K562 (cell line): ENCODE measurements at regions not wholly inside any gene's neighbourhood (a gene's known extent, or its start where the extent isn't known, plus 50 kb on each side); places are given as distances from the start of the nearest gene placed in this dataset.

ENCODE experiments used
- CEBPB ChIP-seq: fragments of 450-650 bp; IDR thresholded peaks from 2 replicates; pipeline ENCODE4 v1.6.1; 2016; ENCODE audit warnings: missing genetic modification characterization, missing compliant biosample characterization
- CHD2 ChIP-seq: IDR thresholded peaks from 2 replicates; pipeline ENCODE4 v1.6.1; 2011; ENCODE audit warnings: low read depth, low read length
- CTCF ChIP-seq, 3 experiments: IDR thresholded peaks in 2 of 3; conservative IDR thresholded peaks in 1 of 3; 2 replicates each; pipeline ENCODE4 v1.5.1; 2011 to 2012; ENCODE audit warnings: low read length in 3 of 3, mild to moderate bottlenecking in 3 of 3, control low read depth in 2 of 3, improper control_type of control experiment in 1 of 3, inconsistent platforms in 1 of 3, low read depth in 1 of 3, mixed read lengths in 1 of 3, moderate library complexity in 1 of 3; ENCODE audit not compliant: insufficient read depth in 2 of 3
- EHMT2 ChIP-seq: fragments of 450-650 bp; IDR thresholded peaks from 2 replicates; pipeline ENCODE4 v1.6.1; 2018; ENCODE audit warnings: antibody characterized with exemption
- HINFP ChIP-seq: fragments of 450-650 bp; conservative IDR thresholded peaks from 2 replicates; pipeline ENCODE4 v1.6.1; 2016; ENCODE audit warnings: missing genetic modification characterization, low read depth, mild to moderate bottlenecking, control low read depth, missing compliant biosample characterization
- HMG20A ChIP-seq: fragments of 450-650 bp; formaldehyde crosslinking; conservative IDR thresholded peaks from 2 replicates; pipeline ENCODE4 v1.4.0; 2020; ENCODE audit warnings: mild to moderate bottlenecking, mixed read lengths
- JUNB ChIP-seq: fragments of 450-650 bp; formaldehyde crosslinking; conservative IDR thresholded peaks from 2 replicates; pipeline ENCODE4 v1.4.0; 2020; ENCODE audit warnings: mild to moderate bottlenecking
- JUND ChIP-seq, 2 experiments: IDR thresholded peaks; 2 replicates in 1 of 2; 3 replicates in 1 of 2; pipeline ENCODE4 v1.6.1; 2011; ENCODE audit warnings: borderline replicate concordance in 2 of 2, low read depth in 2 of 2, low read length in 2 of 2, improper control_type of control experiment in 1 of 2, missing biosample characterization in 1 of 2, missing genetic modification characterization in 1 of 2, missing genetic modification reagents in 1 of 2
- MLX ChIP-seq, 2 experiments: fragments of 450-650 bp in 1 of 2; sonication (generic) in 1 of 2; formaldehyde crosslinking; conservative IDR thresholded peaks; 2 replicates each; pipeline versions ENCODE4 v1.4.0 to v1.8.1; 2020 to 2022; ENCODE audit warnings: mild to moderate bottlenecking in 1 of 2, missing genetic modification reagents in 1 of 2
- SMARCA4 ChIP-seq: fragments of 450-650 bp; IDR thresholded peaks from 2 replicates; pipeline ENCODE4 v1.6.1; 2016
- U2AF2 ChIP-seq: fragments of 200-400 bp; formaldehyde crosslinking; optimal IDR thresholded peaks from 2 replicates; pipeline ENCODE3; 2017; ENCODE audit warnings: low read depth, mild to moderate bottlenecking, low read length
- ZBTB8A ChIP-seq: fragments of 450-650 bp; IDR thresholded peaks from 2 replicates; pipeline ENCODE4 v1.6.1; 2018; ENCODE audit warnings: mild to moderate bottlenecking, moderate library complexity; ENCODE audit not compliant: partially characterized antibody
- ZNF133 ChIP-seq: fragments of 250-450 bp; sonication (Bioruptor Pico); IDR thresholded peaks from 2 replicates; pipeline ENCODE4 v1.4.0; 2020; ENCODE audit warnings: mild to moderate bottlenecking
- ZNF282 ChIP-seq: sonication (generic); formaldehyde crosslinking; IDR thresholded peaks from 2 replicates; pipeline ENCODE4 v1.8.1; 2023; ENCODE audit warnings: missing genetic modification reagents

- no peak for TF ChIP-seq JUNB (CRISPR knock-in tag)
- no peak for TF ChIP-seq CHD2
- no peak for TF ChIP-seq MLX (CRISPR knock-in tag; conservative IDR thresholded peaks at IDR 0.05)
- TF ChIP-seq ZNF133 (CRISPR knock-in tag), result no peak
- no peak for TF ChIP-seq EHMT2
- no peak for TF ChIP-seq U2AF2
- TF ChIP-seq HMG20A (CRISPR knock-in tag), result no peak
- no peak for TF ChIP-seq CEBPB (tag)
- no peak for TF ChIP-seq CTCF (IDR thresholded peaks at IDR 0.05 in 2 of 3, conservative IDR thresholded peaks at IDR 0.05 in 1 of 3; ENCODE audit: insufficient read depth in 2 of 3, low read depth in 1 of 3, low read length in 3 of 3)
- TF ChIP-seq ZNF282, result no peak
- TF ChIP-seq ZBTB8A, result no peak
- no peak for TF ChIP-seq HINFP
- no peak for TF ChIP-seq SMARCA4
- TF ChIP-seq JUND (IDR thresholded peaks at IDR 0.05; ENCODE audit: borderline replicate concordance, low read depth, low read length), result no peak
- no peak for TF ChIP-seq JUND (tag; IDR thresholded peaks at IDR 0.05; ENCODE audit: borderline replicate concordance, low read depth, low read length)
Observed at GRCh38 chr6:144944106-144944505, 659.0 kb downstream of the UTRN start.
